AG09309 (cell line): ENCODE measurements at regions not wholly inside any gene's neighbourhood (a gene's known extent, or its start where the extent isn't known, plus 50 kb on each side); places are given as distances from the start of the nearest gene placed in this dataset.

Experiments used
- DNase-seq: peaks from one replicate; pipeline ENCODE4 v3.0.0-alpha.2; 2010; ENCODE audit warnings: low read depth
- H3K4me3 ChIP-seq: 2 replicates; pipeline ENCODE4 v1.5.1; 2011; ENCODE audit warnings: mild to moderate bottlenecking, low read depth, low read length, moderate library complexity; ENCODE audit not compliant: control insufficient read depth
- CTCF ChIP-seq: IDR thresholded peaks from 2 replicates; pipeline ENCODE4 v1.5.1; 2011; ENCODE audit warnings: mild to moderate bottlenecking, low read depth, low read length, inconsistent platforms; ENCODE audit not compliant: insufficient read depth, control insufficient read depth; ENCODE audit errors: missing control alignments

DNA sequence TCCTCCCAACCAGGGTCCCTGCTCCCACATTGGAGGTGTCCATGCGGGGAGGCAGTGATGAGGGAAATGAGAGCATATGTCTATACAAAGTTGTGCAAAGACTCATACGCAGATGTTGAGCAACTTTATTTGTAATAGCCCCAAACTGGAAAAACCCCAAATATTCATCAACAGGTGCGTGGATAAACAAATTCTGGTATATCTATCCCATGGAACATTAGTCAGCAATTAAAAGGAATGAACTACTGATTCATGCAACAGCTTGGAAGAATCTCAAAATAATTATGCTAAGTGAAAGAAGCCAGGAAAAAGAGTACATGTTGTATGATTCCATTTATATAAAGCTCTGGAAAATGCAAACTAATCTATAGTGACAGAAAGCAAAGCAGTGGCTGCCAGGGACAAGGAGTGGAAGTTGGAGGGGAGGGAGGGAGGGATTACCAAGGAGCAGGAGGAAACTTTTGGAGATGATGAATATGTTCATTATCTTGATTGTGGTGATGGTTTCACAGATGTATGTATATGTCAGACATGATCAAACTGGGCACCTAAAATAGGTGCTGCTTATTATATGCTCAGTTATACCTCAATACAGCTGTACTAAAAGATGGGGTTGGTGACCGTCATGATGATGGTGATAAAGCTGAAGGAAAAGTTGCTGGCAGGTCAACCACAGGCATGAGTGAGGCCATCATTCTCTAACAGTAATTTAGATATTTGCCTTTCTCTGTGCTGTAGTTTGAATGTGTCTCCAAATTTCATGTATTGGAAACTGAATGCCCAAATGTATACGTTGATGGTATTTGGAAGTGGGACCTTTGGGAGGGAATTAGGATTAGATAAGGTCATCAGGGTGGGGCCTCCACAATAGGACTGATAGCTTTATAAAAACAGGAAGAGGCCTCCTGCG is 270.9 kb downstream of the CYP26B1 start:
- DNase-seq: peak; percentile 38
- no peak overlapping the region for H3K4me3 ChIP-seq
- TF ChIP-seq CTCF: no peak

- H3K4me3 ChIP-seq: no peak overlapping the region
- DNase-seq: no peak
- TF ChIP-seq CTCF: no peak
These were observed 275.1 kb downstream of the CYP26B1 start for GRCh38 chr2:71872466-71873051.

- H3K4me3 ChIP-seq: no peak overlapping the region
- TF ChIP-seq CTCF: no peak
- no peak for DNase-seq
These were observed 282.2 kb downstream of the CYP26B1 start for GRCh38 chr2:71865391-71865965.

DNA sequence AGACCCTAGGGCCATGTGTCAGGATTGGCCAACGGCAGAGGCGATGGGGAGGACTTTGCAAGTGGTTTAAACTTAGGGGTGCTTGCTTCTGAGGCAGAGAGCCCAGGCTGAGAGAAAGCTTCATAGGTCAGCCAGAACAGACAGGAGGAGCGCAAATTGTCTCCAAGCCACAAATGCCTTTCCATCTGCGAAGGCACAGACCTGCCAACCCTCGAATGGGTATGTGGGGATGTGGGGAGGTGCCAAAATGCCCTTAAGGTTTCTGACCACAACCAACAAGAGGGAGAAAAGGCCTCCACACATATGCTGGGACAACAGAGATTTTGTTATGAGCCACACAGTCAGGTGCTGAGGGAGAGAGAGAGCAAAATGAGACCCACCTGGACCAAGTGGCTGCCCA is 283.6 kb downstream of the CYP26B1 start:
- no peak overlapping the region for H3K4me3 ChIP-seq
- no peak for TF ChIP-seq CTCF
- no peak for DNase-seq

DNA sequence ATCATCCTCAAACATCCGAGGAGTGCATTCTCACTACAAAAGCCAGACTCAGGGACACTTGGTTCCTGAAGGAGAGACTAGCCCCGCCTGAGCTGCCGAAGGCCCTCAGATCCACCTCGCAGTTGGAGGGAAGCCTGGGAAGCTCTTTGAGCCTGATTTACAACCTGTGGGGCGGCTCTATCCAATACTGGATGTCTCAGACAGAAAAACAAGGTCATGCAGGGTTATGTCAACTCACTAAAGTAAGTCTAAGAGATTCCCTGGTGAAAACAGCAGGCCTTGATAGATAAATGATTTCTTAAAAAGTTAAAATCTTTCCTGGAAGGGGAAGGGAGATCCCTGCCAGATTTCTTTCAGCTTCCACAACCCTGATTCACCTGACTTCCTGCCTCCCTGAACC is 284.3 kb downstream of the CYP26B1 start:
- TF ChIP-seq CTCF: no peak
- H3K4me3 ChIP-seq: no peak overlapping the region
- DNase-seq: no peak

DNA sequence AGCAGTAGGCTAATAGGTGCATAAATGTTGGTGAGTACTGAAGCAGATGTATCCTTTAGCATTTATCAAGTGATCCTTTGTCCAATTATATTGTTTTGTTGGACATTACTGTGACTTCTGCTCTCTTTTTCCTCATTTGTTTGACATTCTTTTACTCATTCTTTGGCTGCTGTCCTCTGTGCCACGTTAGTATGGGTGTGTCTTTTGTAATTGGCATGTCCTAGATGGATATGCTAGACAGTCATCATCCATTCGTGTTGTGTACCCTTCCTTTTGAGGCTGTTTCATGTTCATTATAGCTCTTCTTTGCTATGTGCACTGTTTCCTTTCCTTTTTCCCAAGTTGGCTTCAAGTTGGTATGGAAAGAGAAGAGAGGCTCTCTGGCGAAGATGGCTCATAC is 284.7 kb downstream of the CYP26B1 start:
- no peak for DNase-seq
- TF ChIP-seq CTCF: no peak
- H3K4me3 ChIP-seq: no peak overlapping the region
